ENCODE measurements at regions not wholly inside any gene's neighbourhood (a gene's known extent, or its start where the extent isn't known, plus 50 kb on each side); places are given as distances from the start of the nearest gene placed in this dataset.

DNA sequence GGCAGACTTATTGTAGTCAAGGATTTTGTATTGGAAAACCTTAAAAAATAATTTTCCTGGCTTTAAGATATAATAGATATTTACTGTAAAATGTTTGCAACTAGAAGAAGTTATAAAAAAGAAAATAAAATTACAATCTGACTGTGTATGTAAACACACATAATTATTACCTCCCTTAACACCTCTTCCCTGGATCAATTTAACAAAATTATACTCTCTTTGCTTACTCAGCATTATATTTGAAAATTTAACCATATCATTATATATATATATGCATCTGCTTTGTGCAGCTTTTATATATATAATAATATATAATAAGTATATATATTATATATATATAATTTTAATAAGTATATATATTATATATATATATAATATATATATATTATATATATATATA lies 131.7 kb upstream of the FAM98A start:
- H3K27ac ChIP-seq, result no peak overlapping the region
- intact Hi-C loops (cut with micrococcal nuclease; ENCODE audit: unreplicated experiment), result no loop called here
- H3K36me3 ChIP-seq (ENCODE audit: low read depth), result no peaks in the 10 kb centered on the region
- H3K4me2 ChIP-seq, result no peak overlapping the region
- no TSS peak for BruUV-seq (replicated peaks)
- no peaks in the 10 kb centered on the region for H3F3A ChIP-seq (ENCODE audit: insufficient read depth, low read depth)
- H3K4me3 ChIP-seq, result no peak overlapping the region
- ChIA-PET CTCF (no interaction called here), POLR2A (ENCODE audit: unreplicated experiment) (no interaction called here)
- H3K79me2 ChIP-seq (ENCODE audit: low read depth), result no peaks in the 10 kb centered on the region
- H3K9me2 ChIP-seq (ENCODE audit: insufficient read depth), result no peaks in the 10 kb centered on the region
- no peak for DNase-seq
- H3K4me1 ChIP-seq (replicated peaks; ENCODE audit: insufficient read depth), result no peaks in the 10 kb centered on the region
- no peaks in the 10 kb centered on the region for H3K9me3 ChIP-seq (ENCODE audit: insufficient read depth, low read depth)
- no peaks in the 10 kb centered on the region for H4K20me1 ChIP-seq (ENCODE audit: insufficient read depth)
- TF ChIP-seq EZH2 (IDR thresholded peaks at IDR 0.05; ENCODE audit: low read depth), result no peak
- TF ChIP-seq, protein P1, sequence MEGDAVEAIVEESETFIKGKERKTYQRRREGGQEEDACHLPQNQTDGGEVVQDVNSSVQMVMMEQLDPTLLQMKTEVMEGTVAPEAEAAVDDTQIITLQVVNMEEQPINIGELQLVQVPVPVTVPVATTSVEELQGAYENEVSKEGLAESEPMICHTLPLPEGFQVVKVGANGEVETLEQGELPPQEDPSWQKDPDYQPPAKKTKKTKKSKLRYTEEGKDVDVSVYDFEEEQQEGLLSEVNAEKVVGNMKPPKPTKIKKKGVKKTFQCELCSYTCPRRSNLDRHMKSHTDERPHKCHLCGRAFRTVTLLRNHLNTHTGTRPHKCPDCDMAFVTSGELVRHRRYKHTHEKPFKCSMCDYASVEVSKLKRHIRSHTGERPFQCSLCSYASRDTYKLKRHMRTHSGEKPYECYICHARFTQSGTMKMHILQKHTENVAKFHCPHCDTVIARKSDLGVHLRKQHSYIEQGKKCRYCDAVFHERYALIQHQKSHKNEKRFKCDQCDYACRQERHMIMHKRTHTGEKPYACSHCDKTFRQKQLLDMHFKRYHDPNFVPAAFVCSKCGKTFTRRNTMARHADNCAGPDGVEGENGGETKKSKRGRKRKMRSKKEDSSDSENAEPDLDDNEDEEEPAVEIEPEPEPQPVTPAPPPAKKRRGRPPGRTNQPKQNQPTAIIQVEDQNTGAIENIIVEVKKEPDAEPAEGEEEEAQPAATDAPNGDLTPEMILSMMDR (conservative IDR thresholded peaks at IDR 0.05), result no peak
- no peak overlapping the region for H2AFZ ChIP-seq
- H3K27me3 ChIP-seq (ENCODE audit: insufficient read depth, low read depth), result peaks cover 14% of the 10 kb centered on the region; the same call in 1 of the 2 replicates

DNA sequence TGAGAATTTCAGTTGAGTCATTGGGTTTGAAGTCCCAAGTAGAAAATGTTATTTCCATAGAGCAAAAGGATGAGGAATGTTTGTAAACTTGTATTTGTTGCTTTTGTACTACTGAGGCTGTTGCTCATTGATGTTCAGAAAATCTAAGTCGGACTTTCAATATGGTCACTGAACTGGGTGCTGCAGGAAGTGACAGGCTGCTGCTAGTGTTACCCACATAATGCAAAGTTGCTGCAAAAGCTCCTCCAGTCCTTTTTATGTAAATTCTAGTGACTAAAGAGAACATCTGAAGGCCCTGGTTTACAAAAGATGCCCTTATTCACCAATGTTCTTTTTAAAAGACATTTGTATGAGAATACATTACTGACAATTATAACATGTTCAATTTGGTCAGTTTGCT lies 131.1 kb upstream of the FAM98A start:
- no peaks in the 10 kb centered on the region for H3K4me1 ChIP-seq (replicated peaks; ENCODE audit: insufficient read depth)
- ChIA-PET POLR2A (ENCODE audit: unreplicated experiment) (no interaction called here), CTCF (no interaction called here)
- no peak overlapping the region for H2AFZ ChIP-seq
- H3K9me3 ChIP-seq (ENCODE audit: insufficient read depth, low read depth), result no peaks in the 10 kb centered on the region
- no peak for DNase-seq
- H3K4me3 ChIP-seq, result no peak overlapping the region
- peaks cover 14% of the 10 kb centered on the region; the same call in 1 of the 2 replicates for H3K27me3 ChIP-seq (ENCODE audit: insufficient read depth, low read depth)
- no TSS peak for BruUV-seq (replicated peaks)
- no peaks in the 10 kb centered on the region for H3K9me2 ChIP-seq (ENCODE audit: insufficient read depth)
- intact Hi-C loops (cut with micrococcal nuclease; ENCODE audit: unreplicated experiment), result no loop called here
- no peaks in the 10 kb centered on the region for H4K20me1 ChIP-seq (ENCODE audit: insufficient read depth)
- no peak for TF ChIP-seq EZH2 (IDR thresholded peaks at IDR 0.05; ENCODE audit: low read depth)
- TF ChIP-seq, protein P1 (conservative IDR thresholded peaks at IDR 0.05), result no peak
- no peaks in the 10 kb centered on the region for H3K79me2 ChIP-seq (ENCODE audit: low read depth)
- no peaks in the 10 kb centered on the region for H3F3A ChIP-seq (ENCODE audit: insufficient read depth, low read depth)
- no peaks in the 10 kb centered on the region for H3K36me3 ChIP-seq (ENCODE audit: low read depth)
- H3K27ac ChIP-seq, result no peak overlapping the region
- H3K4me2 ChIP-seq, result no peak overlapping the region

DNA sequence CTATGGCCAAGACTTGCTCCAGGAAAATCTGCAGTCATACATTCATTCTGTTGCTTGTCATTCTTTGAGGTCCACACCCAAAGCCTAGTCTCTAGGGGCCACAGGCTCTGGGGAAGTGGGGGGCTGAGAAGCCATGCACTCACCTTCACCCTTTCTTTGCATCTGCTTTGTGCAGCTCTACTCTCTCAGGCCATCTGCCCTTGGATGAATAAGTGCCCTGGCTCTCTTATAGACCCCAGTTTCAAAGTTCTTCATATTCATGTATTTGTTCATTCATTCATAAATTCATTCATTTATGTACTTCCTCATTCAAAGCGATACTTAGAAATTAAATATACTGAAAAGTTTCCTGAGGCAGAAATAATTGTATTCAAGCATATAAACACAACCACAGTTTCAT lies 130.3 kb upstream of the FAM98A start:
- no peak for TF ChIP-seq EZH2 (IDR thresholded peaks at IDR 0.05; ENCODE audit: low read depth)
- TF ChIP-seq, protein P1 (conservative IDR thresholded peaks at IDR 0.05), result no peak
- Histone ChIP-seq H3K9me2 (ENCODE audit: insufficient read depth) (no peaks in the 10 kb centered on the region), H3K27me3 (ENCODE audit: insufficient read depth, low read depth) (peaks cover 14% of the 10 kb centered on the region; the same call in 1 of the 2 replicates), H3K27ac (no peak overlapping the region), H3K36me3 (ENCODE audit: low read depth) (no peaks in the 10 kb centered on the region), H3K4me3 (no peak overlapping the region), H2AFZ (no peak overlapping the region), H3K79me2 (ENCODE audit: low read depth) (no peaks in the 10 kb centered on the region), H3K4me1 (replicated peaks; ENCODE audit: insufficient read depth) (no peaks in the 10 kb centered on the region), H3F3A (ENCODE audit: insufficient read depth, low read depth) (no peaks in the 10 kb centered on the region), H3K4me2 (no peak overlapping the region), H3K9me3 (ENCODE audit: insufficient read depth, low read depth) (no peaks in the 10 kb centered on the region), H4K20me1 (ENCODE audit: insufficient read depth) (no peaks in the 10 kb centered on the region)
- intact Hi-C loops (cut with micrococcal nuclease; ENCODE audit: unreplicated experiment), result no loop called here
- no peak for DNase-seq
- no TSS peak for BruUV-seq (replicated peaks)
- CTCF ChIA-PET, result no interaction called here
- POLR2A ChIA-PET (ENCODE audit: unreplicated experiment), result no interaction called here

All from PC-9 (cell line).